H1 (cell line): ENCODE measurements at regions not wholly inside any gene's neighbourhood (a gene's known extent, or its start where the extent isn't known, plus 50 kb on each side); places are given as distances from the start of the nearest gene placed in this dataset.
A peak's percentile ranks its signal among the peaks of the same experiment; 100 is the strongest.

Experiments used
- CTCF ChIA-PET: fragments of 300-600 bp; sonication (Branson Sonifier 250); formaldehyde crosslinking; loops from one replicate; lab custom pipeline; 2021; ENCODE audit not compliant: partially characterized antibody; lab: Charles Lee
- POLR2A ChIA-PET: fragments of 300-600 bp; sonication (Branson Sonifier 250); formaldehyde crosslinking; loops from one replicate; lab custom pipeline; 2021; ENCODE audit warnings: inconsistent platforms; ENCODE audit not compliant: partially characterized antibody; lab: Charles Lee
- DNase-seq, 2 experiments: peaks; one replicate each; pipeline versions ENCODE4 v3.0.0 to v3.0.0-alpha.2; 2010 to 2022; ENCODE audit warnings: low spot score in 2 of 2, low read depth in 1 of 2, mixed read lengths in 1 of 2
- FAIRE-seq: peaks from 2 replicates; lab custom pipeline; 2011; peaks lifted over from hg19 to GRCh38; lab: Jason Lieb, UNC
- H2AFZ ChIP-seq: 2 replicates; pipeline ENCODE4 v1.8.1; 2012; ENCODE audit warnings: low read length, inconsistent platforms
- H2AK5ac ChIP-seq: 2 replicates; pipeline ENCODE4 v1.6.1; 2013; ENCODE audit warnings: low read depth, low read length
- H2BK120ac ChIP-seq: replicated peaks from 2 replicates; pipeline ENCODE3; 2013; ENCODE audit warnings: low read depth, low read length, inconsistent platforms
- H2BK12ac ChIP-seq: 2 replicates; pipeline ENCODE4 v1.6.1; 2013; ENCODE audit warnings: low read depth, low read length
- H2BK15ac ChIP-seq: 2 replicates; pipeline ENCODE4 v1.6.1; 2013; ENCODE audit warnings: low read length
- H2BK20ac ChIP-seq: 2 replicates; pipeline ENCODE4 v1.6.1; 2013; ENCODE audit warnings: low read length
- H2BK5ac ChIP-seq: 2 replicates; pipeline ENCODE4 v1.6.1; 2013; ENCODE audit warnings: low read depth, low read length
- H3K14ac ChIP-seq: 2 replicates; pipeline ENCODE4 v1.6.1; 2013; ENCODE audit warnings: inconsistent platforms; ENCODE audit not compliant: insufficient read length
- H3K18ac ChIP-seq: 2 replicates; pipeline ENCODE4 v1.6.1; 2013; ENCODE audit warnings: low read length; ENCODE audit errors: extremely low read depth
- H3K23ac ChIP-seq: 2 replicates; pipeline ENCODE4 v1.6.1; 2013; ENCODE audit warnings: inconsistent platforms; ENCODE audit not compliant: insufficient read length
- H3K23me2 ChIP-seq: 2 replicates; pipeline ENCODE4 v1.6.1; 2013; ENCODE audit warnings: low read depth, low read length
- H3K27ac ChIP-seq: 2 replicates; pipeline ENCODE4 v1.6.1; 2011; ENCODE audit warnings: low read depth, low read length, inconsistent platforms
- H3K27me3 ChIP-seq, 4 experiments: replicated peaks in 1 of 4; 1 replicate in 1 of 4; 2 replicates in 3 of 4; pipeline versions ENCODE4 v1.6.1 to v1.8.1; 2011 to 2013; ENCODE audit warnings: low read length in 3 of 4, mild to moderate bottlenecking in 3 of 4, inconsistent platforms in 2 of 4, mixed read lengths in 2 of 4, moderate library complexity in 1 of 4; ENCODE audit not compliant: control insufficient read depth in 3 of 4, insufficient read depth in 3 of 4; ENCODE audit errors: extremely low read depth in 1 of 4
- H3K36me3 ChIP-seq, 4 experiments: 2 replicates each; pipeline versions ENCODE4 v1.6.1 to v1.8.1; 2011 to 2013; ENCODE audit warnings: mild to moderate bottlenecking in 4 of 4, low read length in 3 of 4, moderate library complexity in 2 of 4, control low read depth in 1 of 4, inconsistent platforms in 1 of 4; ENCODE audit not compliant: insufficient read depth in 4 of 4, control insufficient read depth in 2 of 4
- H3K4ac ChIP-seq: replicated peaks from 2 replicates; pipeline ENCODE3; 2013; ENCODE audit warnings: low read length, low read depth, mixed read lengths, inconsistent platforms; ENCODE audit not compliant: insufficient read length
- H3K4me1 ChIP-seq, 4 experiments: replicated peaks in 1 of 4; 1 replicate in 1 of 4; 2 replicates in 3 of 4; pipeline versions ENCODE4 v1.6.1 to v1.8.1; 2011 to 2013; ENCODE audit warnings: low read length in 3 of 4, inconsistent platforms in 2 of 4, mixed read lengths in 1 of 4; ENCODE audit not compliant: insufficient read depth in 4 of 4, control insufficient read depth in 3 of 4
- H3K4me2 ChIP-seq, 2 experiments: 2 replicates each; pipeline versions ENCODE4 v1.6.1 to v1.8.1; 2011 to 2013; ENCODE audit warnings: low read depth in 2 of 2, low read length in 2 of 2, control low read depth in 1 of 2, inconsistent platforms in 1 of 2, mild to moderate bottlenecking in 1 of 2; ENCODE audit not compliant: insufficient read depth in 1 of 2
- H3K4me3 ChIP-seq, 4 experiments: fragments of 200-600, 300-600 bp in 1 of 4; sonication (generic), shearing (Covaris generic), sonication (Bioruptor Twin) in 1 of 4; 2 replicates each; pipeline versions ENCODE4 v1.5.1 to v1.8.1; 2011 to 2016; ENCODE audit warnings: low read length in 4 of 4, low read depth in 3 of 4, control low read depth in 2 of 4, inconsistent platforms in 2 of 4, mild to moderate bottlenecking in 2 of 4, mixed read lengths in 1 of 4, moderate library complexity in 1 of 4; ENCODE audit not compliant: insufficient read depth in 2 of 4; ENCODE audit errors: extremely low read depth in 1 of 4
- H3K56ac ChIP-seq: replicated peaks from 2 replicates; pipeline ENCODE3; 2013; ENCODE audit warnings: low read depth, mild to moderate bottlenecking, mixed read lengths, low read length, inconsistent platforms; ENCODE audit not compliant: insufficient read length
- H3K79me1 ChIP-seq: 2 replicates; pipeline ENCODE4 v1.6.1; 2013; ENCODE audit warnings: low read depth, low read length, control low read depth
- H3K79me2 ChIP-seq, 2 experiments: 2 replicates each; pipeline versions ENCODE4 v1.6.1 to v1.8.1; 2012 to 2013; ENCODE audit warnings: low read length in 2 of 2, mild to moderate bottlenecking in 2 of 2, inconsistent platforms in 1 of 2; ENCODE audit not compliant: insufficient read depth in 2 of 2, control insufficient read depth in 1 of 2
- H3K9ac ChIP-seq, 4 experiments: replicated peaks in 1 of 4; 1 replicate in 1 of 4; 2 replicates in 3 of 4; pipeline versions ENCODE4 v1.6.1 to v1.8.1; 2011 to 2013; ENCODE audit warnings: low read depth in 3 of 4, low read length in 3 of 4, control low read depth in 2 of 4, mild to moderate bottlenecking in 2 of 4, moderate library complexity in 2 of 4, inconsistent platforms in 1 of 4; ENCODE audit errors: extremely low read depth in 1 of 4
- H3K9me3 ChIP-seq, 2 experiments: 2 replicates each; pipeline versions ENCODE4 v1.6.1 to v1.8.1; 2012 to 2013; ENCODE audit warnings: mild to moderate bottlenecking in 2 of 2, moderate library complexity in 2 of 2, control low read depth in 1 of 2, inconsistent platforms in 1 of 2, low read depth in 1 of 2, low read length in 1 of 2, mixed read lengths in 1 of 2; ENCODE audit not compliant: insufficient read depth in 2 of 2
- H4K20me1 ChIP-seq, 2 experiments: replicated peaks in 1 of 2; 2 replicates each; pipeline versions ENCODE3 to v1.8.1; 2011 to 2013; ENCODE audit warnings: inconsistent platforms in 2 of 2, low read length in 2 of 2, mild to moderate bottlenecking in 1 of 2; ENCODE audit not compliant: insufficient read depth in 2 of 2, control insufficient read depth in 1 of 2
- H4K5ac ChIP-seq: 2 replicates; pipeline ENCODE4 v1.6.1; 2013; ENCODE audit warnings: low read length, low read depth, mixed read lengths, inconsistent platforms; ENCODE audit not compliant: insufficient read length
- H4K8ac ChIP-seq: 2 replicates; pipeline ENCODE4 v1.8.0; 2013; ENCODE audit warnings: mild to moderate bottlenecking, moderate library complexity, low read length, inconsistent platforms; ENCODE audit not compliant: insufficient read depth; ENCODE audit errors: extremely low read depth
- H4K91ac ChIP-seq: replicated peaks from 2 replicates; pipeline ENCODE3; 2013; ENCODE audit warnings: low read length, mixed read lengths, inconsistent platforms; ENCODE audit not compliant: insufficient read length
- CEBPB ChIP-seq: IDR thresholded peaks from 2 replicates; pipeline ENCODE4 v1.6.1; 2012; ENCODE audit warnings: low read depth, low read length
- KDM4A ChIP-seq: IDR thresholded peaks from one replicate; pipeline ENCODE4 v1.7.1; 2012; ENCODE audit warnings: low read depth, mild to moderate bottlenecking, moderate library complexity, low read length, inconsistent platforms; ENCODE audit not compliant: severe bottlenecking
- WGBS, 2 experiments: shearing (Covaris generic) in 1 of 2; methylation state at CpG; one replicate each; pipeline versions ENCODE4 v1.1.6 to v1.1.7; 2013 to 2015; ENCODE audit warnings: low lambda C conversion rate in 2 of 2, mixed read lengths in 2 of 2, inconsistent platforms in 1 of 2, low coverage in 1 of 2, missing lambda C conversion rate in 1 of 2; ENCODE audit not compliant: insufficient replicate concordance in 2 of 2, insufficient coverage in 1 of 2, insufficient read length in 1 of 2; ENCODE audit errors: extremely low coverage in 1 of 2, missing lambda C conversion rate in 1 of 2; 5-methylcytosine and 5-hydroxymethylcytosine counted together

GRCh38 chr10:8485032-8485431 lies 430.5 kb downstream of the GATA3 start:
- CTCF ChIA-PET, result interaction anchor here (0.6 to 1.4 kb wide), 2 partner anchors 29 to 45 kb away, joined by 3 to 4 read pairs; no protein-coding TSS in a partner anchor
- Histone ChIP-seq H4K8ac (no peak overlapping the region), H2BK20ac (no peak overlapping the region), H2AFZ (no peak overlapping the region), H3K23me2 (no peaks in the 10 kb centered on the region), H3K18ac (no peak overlapping the region), H3K36me3 (no peaks in the 10 kb centered on the region), H3K56ac (no peak overlapping the region), H3K4me3 (no peak overlapping the region), H3K27me3 (no peaks in the 10 kb centered on the region), H4K20me1 (no peaks in the 10 kb centered on the region), H2BK12ac (no peak overlapping the region), H3K27ac (no peak overlapping the region), H2BK120ac (no peak overlapping the region), H2BK15ac (no peak overlapping the region), H4K91ac (no peak overlapping the region)
- DNase-seq, result no peak
- FAIRE-seq, result no peak
- peak; percentile 88 for TF ChIP-seq CEBPB
- no peak for TF ChIP-seq KDM4A
- TF ChIP-seq, all 59 proteins: peak for 1
- Histone ChIP-seq H3K79me2 (no peaks in the 10 kb centered on the region), H3K9me3 (no peaks in the 10 kb centered on the region), H4K5ac (no peak overlapping the region), H3K79me1 (no peaks in the 10 kb centered on the region), H3K9ac (no peak overlapping the region), H3K4ac (no peak overlapping the region), H2AK5ac (no peak overlapping the region), H3K14ac (no peak overlapping the region), H3K4me1 (no peaks in the 10 kb centered on the region), H3K4me2 (no peak overlapping the region), H3K23ac (no peak overlapping the region), H2BK5ac (no peak overlapping the region)
- 92% methylated on average over 6 of the region's 6 CpGs; no CpG with 5 or more reads in 1 of the 2 experiments for WGBS, 2 experiments
- POLR2A ChIA-PET, result no interaction called here
